CD14-positive monocyte (primary cell): ENCODE measurements at regions not wholly inside any gene's neighbourhood (a gene's known extent, or its start where the extent isn't known, plus 50 kb on each side); places are given as distances from the start of the nearest gene placed in this dataset.

ENCODE experiments used
- DNase-seq, 3 donors: peaks; one replicate each; pipeline ENCODE4 v3.0.0-alpha.2; 2011 to 2022
- H2AFZ ChIP-seq: 2 replicates; pipeline ENCODE4 v1.6.0; 2012; ENCODE audit warnings: mild to moderate bottlenecking, low read depth, low read length, inconsistent platforms; ENCODE audit not compliant: insufficient read depth, poor library complexity, severe bottlenecking
- H3K27ac ChIP-seq, 2 donors: 1 replicate in 1 of 2; 2 replicates in 1 of 2; pipeline ENCODE4 v1.5.1; 2012 to 2013; ENCODE audit warnings: low read length in 2 of 2, control low read depth in 1 of 2, inconsistent platforms in 1 of 2, low read depth in 1 of 2, mild to moderate bottlenecking in 1 of 2
- H3K27me3 ChIP-seq, 2 donors: one replicate each; pipeline versions ENCODE4 v1.6.0 to v1.6.1; 2011 to 2013; ENCODE audit warnings: low read length in 2 of 2; ENCODE audit not compliant: control insufficient read depth in 2 of 2, insufficient read depth in 2 of 2
- H3K36me3 ChIP-seq, 2 donors: replicated peaks in 1 of 2; 1 replicate in 1 of 2; 2 replicates in 1 of 2; pipeline versions ENCODE4 v1.5.1 to v1.6.1; 2012 to 2013; ENCODE audit warnings: low read length in 2 of 2, control low read depth in 1 of 2, inconsistent platforms in 1 of 2, mild to moderate bottlenecking in 1 of 2; ENCODE audit not compliant: insufficient read depth in 2 of 2, control insufficient read depth in 1 of 2
- H3K4me1 ChIP-seq, 2 donors: 1 replicate in 1 of 2; 2 replicates in 1 of 2; pipeline versions ENCODE4 v1.5.1 to v1.6.1; 2012 to 2013; ENCODE audit warnings: low read length in 2 of 2, control low read depth in 1 of 2, inconsistent platforms in 1 of 2, mild to moderate bottlenecking in 1 of 2, moderate library complexity in 1 of 2; ENCODE audit not compliant: insufficient read depth in 2 of 2, control insufficient read depth in 1 of 2
- H3K4me2 ChIP-seq: replicated peaks from 2 replicates; pipeline ENCODE3; 2012; ENCODE audit warnings: low read length, moderate library complexity, mild to moderate bottlenecking; ENCODE audit not compliant: poor library complexity, severe bottlenecking; ENCODE audit errors: extremely low read depth
- H3K4me3 ChIP-seq, 3 experiments: fragments of 200-600 bp in 1 of 3; sonication (generic) in 1 of 3; replicated peaks in 1 of 3; 1 replicate in 2 of 3; 2 replicates in 1 of 3; pipeline ENCODE4 v1.5.1; 2011 to 2013; ENCODE audit warnings: low read length in 3 of 3, mild to moderate bottlenecking in 3 of 3, control low read depth in 2 of 3, low read depth in 2 of 3, inconsistent platforms in 1 of 3, moderate library complexity in 1 of 3
- H3K79me2 ChIP-seq: 2 replicates; pipeline ENCODE4 v1.6.0; 2012; ENCODE audit warnings: mild to moderate bottlenecking, control low read depth, inconsistent platforms, low read length, moderate library complexity; ENCODE audit not compliant: insufficient read depth
- H3K9ac ChIP-seq: 2 replicates; pipeline ENCODE4 v1.6.0; 2017; ENCODE audit warnings: low read length, mild to moderate bottlenecking; ENCODE audit not compliant: insufficient read depth, poor library complexity, severe bottlenecking
- H3K9me3 ChIP-seq, 2 donors: replicated peaks in 1 of 2; 1 replicate in 1 of 2; 2 replicates in 1 of 2; pipeline versions ENCODE4 v1.5.1 to v1.6.1; 2012 to 2013; ENCODE audit warnings: low read length in 2 of 2, control low read depth in 1 of 2; ENCODE audit not compliant: control insufficient read depth in 1 of 2, insufficient read depth in 1 of 2
- H4K20me1 ChIP-seq: 2 replicates; pipeline ENCODE4 v1.6.0; 2012; ENCODE audit warnings: mild to moderate bottlenecking, low read length, control low read depth, moderate library complexity; ENCODE audit not compliant: insufficient read depth
- H3K27ac Mint-ChIP-seq, 7 donors: one replicate each; pipeline ENCODE4 v1.8.0; 2020; ENCODE audit warnings: mild to moderate bottlenecking in 7 of 7, mixed read lengths in 7 of 7, moderate library complexity in 6 of 7, inconsistent platforms in 2 of 7
- H3K27me3 Mint-ChIP-seq, 3 donors: one replicate each; pipeline ENCODE4 v1.8.0; 2021 to 2022; ENCODE audit warnings: low read depth in 3 of 3, mild to moderate bottlenecking in 3 of 3, mixed read lengths in 3 of 3, moderate library complexity in 3 of 3, inconsistent platforms in 1 of 3
- H3K36me3 Mint-ChIP-seq, 2 donors: one replicate each; pipeline ENCODE4 v1.8.0; 2020; ENCODE audit warnings: mixed read lengths in 2 of 2, inconsistent platforms in 1 of 2, mild to moderate bottlenecking in 1 of 2
- H3K4me1 Mint-ChIP-seq: one replicate; pipeline ENCODE4 v1.8.0; 2020; ENCODE audit warnings: mild to moderate bottlenecking, mixed read lengths
- H3K4me3 Mint-ChIP-seq, 2 donors: one replicate each; pipeline ENCODE4 v1.8.0; 2020; ENCODE audit warnings: mild to moderate bottlenecking in 2 of 2, mixed read lengths in 2 of 2, moderate library complexity in 1 of 2
- H3K9me3 Mint-ChIP-seq, 7 donors: one replicate each; pipeline ENCODE4 v1.8.0; 2020 to 2022; ENCODE audit warnings: mixed read lengths in 7 of 7, mild to moderate bottlenecking in 6 of 7, moderate library complexity in 6 of 7, inconsistent platforms in 2 of 7
- WGBS: methylation state at CpG from one replicate; pipeline ENCODE4 v1.1.5; 2013; ENCODE audit warnings: missing lambda C conversion rate; ENCODE audit not compliant: insufficient coverage; 5-methylcytosine and 5-hydroxymethylcytosine counted together
- intact Hi-C, 2 donors: fragments of 100-400 bp; cut with micrococcal nuclease; formaldehyde crosslinking; loops; one replicate each; pipeline versions ENCODE4 v1.15.0 to v1.15.1; 2023
- TF ChIP-seq, protein P1 (sequence below): fragments of 200-600 bp; IDR thresholded peaks from one replicate; pipeline ENCODE4 v1.8.0; 2022; ENCODE audit warnings: antibody characterized with exemption, mild to moderate bottlenecking

DNA sequence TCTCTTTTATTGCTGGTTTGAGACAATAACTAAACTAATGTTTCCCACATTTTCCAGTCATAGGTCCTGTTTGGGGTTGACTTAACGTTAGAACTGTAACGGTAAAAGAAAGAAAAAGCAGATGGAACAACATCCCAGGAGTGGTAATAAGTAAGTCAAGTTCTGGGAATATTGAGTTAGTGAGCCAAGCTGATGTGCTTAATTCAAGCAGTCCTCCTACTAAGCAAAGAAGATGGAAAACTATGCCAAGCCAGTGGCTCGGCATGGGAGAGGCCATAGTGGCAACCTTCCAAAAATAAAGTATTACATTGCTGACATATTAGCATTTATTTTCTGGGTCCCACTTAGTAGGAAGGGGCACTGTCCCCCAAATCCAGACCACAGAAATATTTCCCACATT is 161.7 kb upstream of the CDH5 start:
- Histone ChIP-seq H3K4me2 (peak overlapping the region; percentile 69), H3K27ac (peak overlapping the region in 1 of 2 donors; percentile 92), H3K79me2 (no peaks in the 10 kb centered on the region), H3K36me3 (no peaks in the 10 kb centered on the region), H3K27me3 (no peaks in the 10 kb centered on the region), H3K4me3 (peak overlapping the region in 1 of 3 experiments; percentile 46), H2AFZ (no peak overlapping the region), H4K20me1 (no peaks in the 10 kb centered on the region), H3K9ac (no peak overlapping the region), H3K4me1 (peaks cover 51 to 63% of the 10 kb centered on the region in 2 donors), H3K9me3 (no peaks in the 10 kb centered on the region)
- no peak overlapping the region for H3K4me3 Mint-ChIP-seq
- DNase-seq = no peak
- peaks cover 53% of the 10 kb centered on the region for H3K4me1 Mint-ChIP-seq
- peak overlapping the region; percentile 92 to 99 (median 98) for H3K27ac Mint-ChIP-seq
- peaks cover 0 to 4% of the 10 kb centered on the region in 2 donors for H3K36me3 Mint-ChIP-seq
- intact Hi-C loops = loop anchor here in 1 of 2 donors (10.0 kb wide), 1 partner anchor 310 kb away; no protein-coding TSS in a partner anchor
- TF ChIP-seq, protein P1, sequence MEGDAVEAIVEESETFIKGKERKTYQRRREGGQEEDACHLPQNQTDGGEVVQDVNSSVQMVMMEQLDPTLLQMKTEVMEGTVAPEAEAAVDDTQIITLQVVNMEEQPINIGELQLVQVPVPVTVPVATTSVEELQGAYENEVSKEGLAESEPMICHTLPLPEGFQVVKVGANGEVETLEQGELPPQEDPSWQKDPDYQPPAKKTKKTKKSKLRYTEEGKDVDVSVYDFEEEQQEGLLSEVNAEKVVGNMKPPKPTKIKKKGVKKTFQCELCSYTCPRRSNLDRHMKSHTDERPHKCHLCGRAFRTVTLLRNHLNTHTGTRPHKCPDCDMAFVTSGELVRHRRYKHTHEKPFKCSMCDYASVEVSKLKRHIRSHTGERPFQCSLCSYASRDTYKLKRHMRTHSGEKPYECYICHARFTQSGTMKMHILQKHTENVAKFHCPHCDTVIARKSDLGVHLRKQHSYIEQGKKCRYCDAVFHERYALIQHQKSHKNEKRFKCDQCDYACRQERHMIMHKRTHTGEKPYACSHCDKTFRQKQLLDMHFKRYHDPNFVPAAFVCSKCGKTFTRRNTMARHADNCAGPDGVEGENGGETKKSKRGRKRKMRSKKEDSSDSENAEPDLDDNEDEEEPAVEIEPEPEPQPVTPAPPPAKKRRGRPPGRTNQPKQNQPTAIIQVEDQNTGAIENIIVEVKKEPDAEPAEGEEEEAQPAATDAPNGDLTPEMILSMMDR = no peak
- no peaks in the 10 kb centered on the region for H3K9me3 Mint-ChIP-seq
- WGBS = 100% methylated on average over 1 of the region's 3 CpGs
- H3K27me3 Mint-ChIP-seq = peaks cover 0 to 2% (median 0%) of the 10 kb centered on the region in 3 donors

DNA sequence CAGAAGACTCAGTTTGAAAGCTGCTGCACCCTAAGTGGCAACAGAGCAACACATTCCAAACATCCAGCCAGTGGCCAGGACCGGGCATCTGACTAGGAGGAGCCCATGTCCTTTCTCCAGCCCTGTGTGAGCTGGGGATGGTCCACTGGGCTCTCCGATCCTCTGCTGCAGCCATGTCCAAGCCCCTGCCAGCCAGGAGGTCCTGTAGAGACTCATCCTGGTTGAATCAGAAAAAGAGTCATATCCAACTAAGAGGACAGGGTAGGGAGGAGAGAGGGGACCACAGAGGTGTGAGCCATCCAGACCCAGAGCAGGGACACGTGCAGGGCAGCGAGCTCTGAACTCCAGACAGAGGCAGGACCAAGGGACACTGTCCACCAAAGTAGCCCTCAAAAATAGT is 163.0 kb upstream of the CDH5 start:
- Histone ChIP-seq H3K36me3 (no peaks in the 10 kb centered on the region), H3K4me2 (no peak overlapping the region), H3K4me1 (peaks cover 59 to 69% of the 10 kb centered on the region in 2 donors), H3K27me3 (no peaks in the 10 kb centered on the region), H3K79me2 (no peaks in the 10 kb centered on the region), H2AFZ (no peak overlapping the region), H3K27ac (no peak overlapping the region), H4K20me1 (no peaks in the 10 kb centered on the region), H3K9me3 (no peaks in the 10 kb centered on the region), H3K9ac (no peak overlapping the region), H3K4me3 (no peak overlapping the region)
- Mint-ChIP-seq H3K4me1 (peaks cover 65% of the 10 kb centered on the region), H3K9me3 (no peaks in the 10 kb centered on the region), H3K27me3 (peaks cover 0 to 2% (median 0%) of the 10 kb centered on the region in 3 donors), H3K36me3 (peaks cover 0 to 4% of the 10 kb centered on the region in 2 donors), H3K27ac (peak overlapping the region in 1 of 7 donors; percentile 53), H3K4me3 (no peak overlapping the region)
- 90% methylated on average over 3 of the region's 4 CpGs for WGBS
- TF ChIP-seq, protein P1 = no peak
- DNase-seq = no peak
- intact Hi-C loops = loop anchor here in 1 of 2 donors (10.0 kb wide), 1 partner anchor 311 kb away; no protein-coding TSS in a partner anchor
